Endothelial cell (in vitro differentiated cells): ENCODE measurements at regions not wholly inside any gene's neighbourhood (a gene's known extent, or its start where the extent isn't known, plus 50 kb on each side); places are given as distances from the start of the nearest gene placed in this dataset.

Source experiments
- DNase-seq: peaks from one replicate; pipeline ENCODE4 v3.0.0; 2021; ENCODE audit warnings: low spot score
- H3K27ac Mint-ChIP-seq: one replicate; pipeline ENCODE4 v1.8.0; 2021; ENCODE audit warnings: mixed read lengths, inconsistent platforms; ENCODE audit not compliant: unreplicated experiment
- H3K27me3 Mint-ChIP-seq: one replicate; pipeline ENCODE4 v1.8.0; 2021; ENCODE audit warnings: mild to moderate bottlenecking, moderate library complexity, mixed read lengths, inconsistent platforms; ENCODE audit not compliant: unreplicated experiment
- H3K36me3 Mint-ChIP-seq: one replicate; pipeline ENCODE4 v1.8.0; 2021; ENCODE audit warnings: mild to moderate bottlenecking, low read depth, mixed read lengths, inconsistent platforms; ENCODE audit not compliant: unreplicated experiment
- H3K4me1 Mint-ChIP-seq: one replicate; pipeline ENCODE4 v1.8.0; 2021; ENCODE audit warnings: mild to moderate bottlenecking, mixed read lengths, inconsistent platforms; ENCODE audit not compliant: unreplicated experiment
- H3K4me3 Mint-ChIP-seq: one replicate; pipeline ENCODE4 v1.8.0; 2021; ENCODE audit warnings: mild to moderate bottlenecking, mixed read lengths, inconsistent platforms; ENCODE audit not compliant: unreplicated experiment
- H3K9me3 Mint-ChIP-seq: one replicate; pipeline ENCODE4 v1.8.0; 2021; ENCODE audit warnings: mixed read lengths, inconsistent platforms; ENCODE audit not compliant: unreplicated experiment
- CTCF ChIP-seq: fragments of 200-600 bp; sonication (generic); IDR thresholded peaks from one replicate; pipeline ENCODE4 v1.5.0; 2021; ENCODE audit warnings: antibody characterized with exemption; ENCODE audit not compliant: unreplicated experiment

GRCh38 chr3:187906416-187906815, 161.1 kb upstream of the BCL6 start:
- H3K4me1 Mint-ChIP-seq = no peaks in the 10 kb centered on the region
- no peak overlapping the region for H3K4me3 Mint-ChIP-seq
- no peaks in the 10 kb centered on the region for H3K9me3 Mint-ChIP-seq
- DNase-seq = no peak
- H3K27me3 Mint-ChIP-seq = no peaks in the 10 kb centered on the region
- TF ChIP-seq CTCF = no peak
- H3K27ac Mint-ChIP-seq = no peak overlapping the region
- no peaks in the 10 kb centered on the region for H3K36me3 Mint-ChIP-seq

- no peak for TF ChIP-seq CTCF
- DNase-seq = no peak
- Mint-ChIP-seq H3K4me3 (no peak overlapping the region), H3K36me3 (no peaks in the 10 kb centered on the region), H3K9me3 (no peaks in the 10 kb centered on the region), H3K27ac (no peak overlapping the region), H3K27me3 (no peaks in the 10 kb centered on the region), H3K4me1 (no peaks in the 10 kb centered on the region)
Measured at GRCh38 chr3:187906920-187907319, 161.7 kb upstream of the BCL6 start.

GRCh38 chr3:187909866-187910265, 164.6 kb upstream of the BCL6 start:
- no peaks in the 10 kb centered on the region for H3K9me3 Mint-ChIP-seq
- no peak for DNase-seq
- no peak for TF ChIP-seq CTCF

GRCh38 chr3:187912007-187912406, 166.7 kb upstream of the BCL6 start:
- Mint-ChIP-seq H3K27me3 (peaks cover 6% of the 10 kb centered on the region), H3K4me1 (peaks cover 5% of the 10 kb centered on the region), H3K4me3 (no peak overlapping the region), H3K9me3 (no peaks in the 10 kb centered on the region), H3K27ac (no peak overlapping the region), H3K36me3 (no peaks in the 10 kb centered on the region)
- DNase-seq = no peak
- TF ChIP-seq CTCF = no peak

More at GRCh38 chr3:187909866-187910265, 164.6 kb upstream of the BCL6 start:
- H3K4me3 Mint-ChIP-seq = no peak overlapping the region
- H3K27ac Mint-ChIP-seq = no peak overlapping the region
- H3K27me3 Mint-ChIP-seq = peaks cover 3% of the 10 kb centered on the region
- peaks cover 3% of the 10 kb centered on the region for H3K4me1 Mint-ChIP-seq
- no peaks in the 10 kb centered on the region for H3K36me3 Mint-ChIP-seq

- Mint-ChIP-seq H3K9me3 (no peaks in the 10 kb centered on the region), H3K4me3 (no peak overlapping the region), H3K27ac (no peak overlapping the region), H3K36me3 (no peaks in the 10 kb centered on the region), H3K27me3 (peaks cover 6% of the 10 kb centered on the region), H3K4me1 (peaks cover 5% of the 10 kb centered on the region)
- no peak for TF ChIP-seq CTCF
- DNase-seq = no peak
Measured at GRCh38 chr3:187913617-187914033, 168.4 kb upstream of the BCL6 start.
